ENCODE measurements at regions not wholly inside any gene's neighbourhood (a gene's known extent, or its start where the extent isn't known, plus 50 kb on each side); places are given as distances from the start of the nearest gene placed in this dataset.
A peak's percentile ranks its signal among the peaks of the same experiment; 100 is the strongest.
"Not testable (repeated sequence)": the region's sequence is repeated elsewhere in the genome, so short reads cannot be mapped to it uniquely, and the experiment has no call there.

DNA sequence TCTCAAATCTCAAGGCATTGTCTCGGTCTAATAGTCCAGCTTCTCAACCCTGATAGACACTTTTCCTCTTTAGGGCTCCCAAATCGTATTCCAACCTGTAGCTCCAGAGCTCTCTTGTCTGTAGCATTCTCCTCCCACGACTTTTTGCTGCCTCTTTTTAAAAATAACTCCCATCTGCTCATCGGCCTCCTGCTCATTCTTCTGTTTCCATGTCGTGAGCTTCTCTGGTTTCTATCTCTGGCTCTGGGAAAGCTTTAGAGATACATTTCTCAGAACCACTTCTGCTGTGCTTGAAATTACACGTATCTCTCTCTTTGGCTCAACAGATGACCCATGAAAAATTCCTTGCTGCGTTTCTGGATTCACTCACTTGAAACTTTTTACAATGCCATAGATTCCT, 609.6 kb upstream of the C16orf82 start:
- peak overlapping the region in 4 of 12 donors; percentile 6 to 79 (median 49) for H3K27ac ChIP-seq
- ATAC-seq = peak in 1 of 4 donors; percentile 32
- no peak for DNase-seq
- intact Hi-C loops (cut with DNase I) = no loop called here
- H3K9me3 ChIP-seq = peaks cover 0 to 12% (median 0%) of the 10 kb centered on the region in 12 donors
- H3K4me3 ChIP-seq = no peak overlapping the region
- H3K27me3 ChIP-seq = peaks cover 0 to 4% (median 0%) of the 10 kb centered on the region in 9 donors
- TF ChIP-seq POLR2A (IDR thresholded peaks at IDR 0.05) (no peak), CTCF (IDR thresholded peaks at IDR 0.05) (no peak)
- no peaks in the 10 kb centered on the region for H3K4me1 ChIP-seq
- WGBS, 4 donors = 35 to 44% (median 40%) methylated on average over 7 of the region's 7 CpGs
- H3K36me3 ChIP-seq = no peaks in the 10 kb centered on the region

- H3K4me3 ChIP-seq = no peak overlapping the region
- peak overlapping the region in 2 of 12 donors; percentile 66 to 79 for H3K27ac ChIP-seq
- no peak for TF ChIP-seq CTCF (IDR thresholded peaks at IDR 0.05)
- no peak for TF ChIP-seq POLR2A (IDR thresholded peaks at IDR 0.05)
- H3K27me3 ChIP-seq = peaks cover 0 to 8% (median 0%) of the 10 kb centered on the region in 9 donors
- 83 to 93% (median 88%) methylated on average over 4 of the region's 4 CpGs for WGBS, 4 donors
- peaks cover 0 to 12% (median 0%) of the 10 kb centered on the region in 12 donors for H3K9me3 ChIP-seq
- intact Hi-C loops (cut with DNase I) = no loop called here
- no peaks in the 10 kb centered on the region for H3K36me3 ChIP-seq
- DNase-seq (no peak), ATAC-seq (no peak)
- no peaks in the 10 kb centered on the region for H3K4me1 ChIP-seq
Observed at GRCh38 chr16:26457882-26458281, 608.8 kb upstream of the C16orf82 start.

- H3K9me3 ChIP-seq = peaks cover 0 to 10% (median 0%) of the 10 kb centered on the region in 12 donors
- 80 to 86% (median 84%) methylated on average over 7 of the region's 7 CpGs for WGBS, 4 donors
- H3K27me3 ChIP-seq = peaks cover 0 to 8% (median 0%) of the 10 kb centered on the region in 9 donors
- ATAC-seq = no peak
- H3K36me3 ChIP-seq = no peaks in the 10 kb centered on the region
- TF ChIP-seq POLR2A (IDR thresholded peaks at IDR 0.05) = no peak
- no peak for TF ChIP-seq CTCF (IDR thresholded peaks at IDR 0.05)
- intact Hi-C loops (cut with DNase I) = loop anchor here in 2 of 10 donors (5.0 to 10.0 kb wide), 2 partner anchors 80 to 107 kb away; no protein-coding TSS in a partner anchor
- no peak for DNase-seq
- H3K4me3 ChIP-seq = no peak overlapping the region
- H3K4me1 ChIP-seq = no peaks in the 10 kb centered on the region
- no peak overlapping the region for H3K27ac ChIP-seq
Observed at GRCh38 chr16:26464576-26465266, 602.0 kb upstream of the C16orf82 start.

- H3K27ac ChIP-seq; H3K4me3 ChIP-seq; H3K4me1 ChIP-seq; H3K27me3 ChIP-seq; DNase-seq; ATAC-seq; intact Hi-C loops (cut with DNase I); H3K36me3 ChIP-seq: not testable (repeated sequence)
- WGBS, 4 donors = 85 to 86% (median 86%) methylated on average over 10 of the region's 10 CpGs
- peaks cover 0 to 36% (median 4%) of the 10 kb centered on the region in 12 donors for H3K9me3 ChIP-seq
Observed at GRCh38 chr16:26474405-26474804, 592.3 kb upstream of the C16orf82 start.

Measured in heart left ventricle (tissue), 16 donors.